GM12864 (cell line): ENCODE measurements at regions not wholly inside any gene's neighbourhood (a gene's known extent, or its start where the extent isn't known, plus 50 kb on each side); places are given as distances from the start of the nearest gene placed in this dataset.
"Not testable (repeated sequence)": the region's sequence is repeated elsewhere in the genome, so short reads cannot be mapped to it uniquely, and the experiment has no call there.

Experiments used
- DNase-seq: peaks from one replicate; pipeline ENCODE4 v3.0.0-alpha.2; 2011; ENCODE audit warnings: low read depth
- H3K4me3 ChIP-seq: 2 replicates; pipeline ENCODE4 v1.5.1; 2011; ENCODE audit warnings: mild to moderate bottlenecking, low read depth, low read length, control low read depth
- TF ChIP-seq, protein P1 (sequence below): IDR thresholded peaks from 2 replicates; pipeline ENCODE4 v1.5.1; 2011; ENCODE audit warnings: low read depth, mild to moderate bottlenecking, moderate library complexity, low read length, control low read depth, inconsistent platforms; ENCODE audit errors: missing control alignments

GRCh38 chr14:80310938-80311750, 99.8 kb upstream of the DIO2 start:
- H3K4me3 ChIP-seq, result no peak overlapping the region
- DNase-seq, result no peak
- TF ChIP-seq, protein P1, sequence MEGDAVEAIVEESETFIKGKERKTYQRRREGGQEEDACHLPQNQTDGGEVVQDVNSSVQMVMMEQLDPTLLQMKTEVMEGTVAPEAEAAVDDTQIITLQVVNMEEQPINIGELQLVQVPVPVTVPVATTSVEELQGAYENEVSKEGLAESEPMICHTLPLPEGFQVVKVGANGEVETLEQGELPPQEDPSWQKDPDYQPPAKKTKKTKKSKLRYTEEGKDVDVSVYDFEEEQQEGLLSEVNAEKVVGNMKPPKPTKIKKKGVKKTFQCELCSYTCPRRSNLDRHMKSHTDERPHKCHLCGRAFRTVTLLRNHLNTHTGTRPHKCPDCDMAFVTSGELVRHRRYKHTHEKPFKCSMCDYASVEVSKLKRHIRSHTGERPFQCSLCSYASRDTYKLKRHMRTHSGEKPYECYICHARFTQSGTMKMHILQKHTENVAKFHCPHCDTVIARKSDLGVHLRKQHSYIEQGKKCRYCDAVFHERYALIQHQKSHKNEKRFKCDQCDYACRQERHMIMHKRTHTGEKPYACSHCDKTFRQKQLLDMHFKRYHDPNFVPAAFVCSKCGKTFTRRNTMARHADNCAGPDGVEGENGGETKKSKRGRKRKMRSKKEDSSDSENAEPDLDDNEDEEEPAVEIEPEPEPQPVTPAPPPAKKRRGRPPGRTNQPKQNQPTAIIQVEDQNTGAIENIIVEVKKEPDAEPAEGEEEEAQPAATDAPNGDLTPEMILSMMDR, result no peak

- no peak for DNase-seq
- TF ChIP-seq, protein P1, result no peak
Observed at GRCh38 chr14:80304125-80304766, 92.9 kb upstream of the DIO2 start.

DNA sequence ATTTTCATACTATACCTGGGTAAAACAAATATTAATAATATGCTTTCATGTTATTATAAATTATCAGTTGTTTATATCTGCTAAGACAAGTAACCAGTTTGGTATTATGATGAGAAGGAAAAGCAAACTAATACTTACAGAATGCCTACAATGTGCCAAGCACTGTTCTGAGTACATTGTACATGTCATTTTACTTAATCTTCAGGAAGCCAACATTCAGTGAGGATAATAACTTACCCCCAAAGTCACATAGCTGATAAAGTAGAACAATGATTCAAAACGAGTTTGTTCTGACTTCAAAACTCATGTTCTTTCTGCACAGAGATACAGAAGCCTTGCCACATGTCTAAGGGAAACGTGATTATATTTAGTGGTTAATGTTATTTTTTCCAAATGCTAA, 89.0 kb upstream of the DIO2 start:
- no peak overlapping the region for H3K4me3 ChIP-seq
- TF ChIP-seq, protein P1, result no peak
- DNase-seq, result no peak

More at GRCh38 chr14:80304125-80304766, 92.9 kb upstream of the DIO2 start:
- H3K4me3 ChIP-seq, result no peak overlapping the region

DNA sequence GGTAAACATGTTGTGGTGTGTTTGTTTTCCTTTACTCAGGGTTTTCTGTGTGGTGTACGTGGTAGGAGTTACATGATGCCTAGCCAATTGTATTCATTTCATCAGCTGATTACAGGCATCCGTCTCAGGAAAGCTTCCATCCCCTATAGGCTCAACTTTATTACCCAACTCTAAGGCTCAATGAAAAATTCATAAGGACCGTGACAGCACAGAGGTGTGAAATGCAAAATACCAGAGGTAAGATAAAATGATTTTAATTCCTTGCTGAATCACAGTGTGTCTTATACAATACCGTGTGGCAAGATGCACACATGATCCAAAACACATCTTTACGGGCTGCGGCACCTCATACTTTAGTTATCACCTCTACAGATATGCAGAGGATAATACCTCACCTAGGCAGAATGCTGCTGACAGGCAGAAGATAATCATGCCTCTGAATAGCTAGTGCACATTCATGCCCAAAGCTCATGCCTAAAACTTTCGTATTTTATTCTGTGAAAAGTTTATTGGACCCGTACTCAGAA, 87.2 kb upstream of the DIO2 start:
- H3K4me3 ChIP-seq, result no peak overlapping the region
- TF ChIP-seq, protein P1, result no peak
- no peak for DNase-seq

DNA sequence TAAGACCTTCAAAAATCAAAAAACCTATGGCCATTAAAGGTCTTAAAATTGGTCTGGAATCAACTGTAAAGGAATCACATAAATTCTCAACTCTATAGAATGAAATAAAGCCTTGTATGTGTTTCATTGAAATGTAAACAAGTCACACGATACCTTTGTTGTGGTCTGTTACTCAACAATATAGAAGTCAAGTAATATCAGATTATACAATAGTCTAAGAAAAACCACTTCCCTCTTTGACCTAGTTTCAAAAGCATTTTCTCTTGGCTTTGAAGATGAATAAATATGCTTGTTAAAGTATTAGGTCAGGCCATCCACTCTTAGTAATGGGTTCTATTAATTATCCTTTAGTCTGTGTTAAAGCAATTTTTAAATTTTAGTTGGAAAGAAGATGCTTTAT, 79.8 kb upstream of the DIO2 start:
- TF ChIP-seq, protein P1, result no peak
- DNase-seq, result no peak

DNA sequence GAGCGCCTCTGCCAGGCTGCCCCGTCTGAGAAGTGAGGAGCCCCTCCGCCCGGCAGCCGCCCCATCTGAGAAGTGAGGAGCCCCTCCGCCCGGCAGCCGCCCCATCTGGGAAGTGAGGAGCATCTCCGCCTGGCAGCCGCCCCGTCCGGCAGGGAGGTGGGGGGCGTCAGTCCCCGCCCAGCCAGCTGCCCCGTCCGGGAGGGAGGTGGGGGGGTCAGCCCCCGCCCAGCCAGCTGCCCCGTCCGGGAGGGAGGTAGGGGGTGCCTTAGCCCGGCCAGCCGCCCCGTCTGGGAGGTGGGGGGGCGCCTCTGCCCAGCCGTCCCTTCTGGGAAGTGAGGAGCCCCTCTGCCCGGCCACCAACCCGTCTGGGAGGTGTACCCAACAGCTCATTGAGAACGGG, 75.4 kb upstream of the DIO2 start:
- DNase-seq, H3K4me3 ChIP-seq: not testable (repeated sequence)

More for the DNA sequence above, 79.8 kb upstream of the DIO2 start:
- no peak overlapping the region for H3K4me3 ChIP-seq

GRCh38 chr14:80278293-80279023, 67.2 kb upstream of the DIO2 start:
- no peak overlapping the region for H3K4me3 ChIP-seq
- TF ChIP-seq, protein P1, result no peak
- DNase-seq, result no peak
